ENCODE measurements at regions not wholly inside any gene's neighbourhood (a gene's known extent, or its start where the extent isn't known, plus 50 kb on each side); places are given as distances from the start of the nearest gene placed in this dataset.

DNA sequence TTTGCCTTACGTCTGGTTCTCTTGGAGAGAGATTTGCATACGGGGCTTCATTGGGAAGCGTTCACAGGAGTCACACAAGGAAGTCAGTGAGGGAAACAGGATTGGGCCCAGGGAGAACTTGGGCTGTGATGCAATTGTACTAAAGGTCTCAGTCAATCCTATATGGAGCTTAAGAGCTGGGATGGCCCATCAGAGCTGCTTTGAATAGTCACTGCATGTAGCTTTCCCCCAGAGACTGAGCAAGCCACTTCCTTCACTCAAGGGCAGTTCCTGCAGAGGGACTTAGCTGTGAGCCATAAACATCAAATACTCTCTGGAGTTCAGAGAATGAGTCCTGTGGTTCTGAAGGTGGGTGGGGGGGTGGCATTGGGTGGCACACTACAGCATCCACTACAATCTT lies 605.4 kb downstream of the MED13L start:
- Histone ChIP-seq H4K20me1 (ENCODE audit: insufficient read depth, low read length) (no peaks in the 10 kb centered on the region), H3K36me3 (replicated peaks in 1 of 2; ENCODE audit: control insufficient read depth in 1 of 2, insufficient read depth in 2 of 2, low read length in 2 of 2) (no peaks in the 10 kb centered on the region), H3K9ac (ENCODE audit: insufficient read depth, low read length, poor library complexity, severe bottlenecking) (no peak overlapping the region), H2AFZ (ENCODE audit: insufficient read depth, low read depth, low read length, poor library complexity, severe bottlenecking) (no peak overlapping the region), H3K79me2 (ENCODE audit: insufficient read depth, low read length) (no peaks in the 10 kb centered on the region), H3K9me3 (replicated peaks in 1 of 2; ENCODE audit: control insufficient read depth in 1 of 2, insufficient read depth in 1 of 2, low read length in 2 of 2) (no peaks in the 10 kb centered on the region), H3K4me3 (replicated peaks in 1 of 3; ENCODE audit: low read depth in 2 of 3, low read length in 3 of 3) (no peak overlapping the region), H3K27ac (ENCODE audit: low read depth in 1 of 2, low read length in 2 of 2) (no peak overlapping the region), H3K4me1 (ENCODE audit: control insufficient read depth in 1 of 2, insufficient read depth in 2 of 2, low read length in 2 of 2) (no peaks in the 10 kb centered on the region), H3K4me2 (replicated peaks; ENCODE audit: extremely low read depth, low read length, poor library complexity, severe bottlenecking) (no peak overlapping the region), H3K27me3 (ENCODE audit: control insufficient read depth in 2 of 2, insufficient read depth in 2 of 2, low read length in 2 of 2) (no peaks in the 10 kb centered on the region)
- intact Hi-C loops (cut with micrococcal nuclease): no loop called here
- H3K36me3 Mint-ChIP-seq: no peaks in the 10 kb centered on the region
- no peak overlapping the region for H3K4me3 Mint-ChIP-seq
- DNase-seq: no peak
- TF ChIP-seq, protein P1, sequence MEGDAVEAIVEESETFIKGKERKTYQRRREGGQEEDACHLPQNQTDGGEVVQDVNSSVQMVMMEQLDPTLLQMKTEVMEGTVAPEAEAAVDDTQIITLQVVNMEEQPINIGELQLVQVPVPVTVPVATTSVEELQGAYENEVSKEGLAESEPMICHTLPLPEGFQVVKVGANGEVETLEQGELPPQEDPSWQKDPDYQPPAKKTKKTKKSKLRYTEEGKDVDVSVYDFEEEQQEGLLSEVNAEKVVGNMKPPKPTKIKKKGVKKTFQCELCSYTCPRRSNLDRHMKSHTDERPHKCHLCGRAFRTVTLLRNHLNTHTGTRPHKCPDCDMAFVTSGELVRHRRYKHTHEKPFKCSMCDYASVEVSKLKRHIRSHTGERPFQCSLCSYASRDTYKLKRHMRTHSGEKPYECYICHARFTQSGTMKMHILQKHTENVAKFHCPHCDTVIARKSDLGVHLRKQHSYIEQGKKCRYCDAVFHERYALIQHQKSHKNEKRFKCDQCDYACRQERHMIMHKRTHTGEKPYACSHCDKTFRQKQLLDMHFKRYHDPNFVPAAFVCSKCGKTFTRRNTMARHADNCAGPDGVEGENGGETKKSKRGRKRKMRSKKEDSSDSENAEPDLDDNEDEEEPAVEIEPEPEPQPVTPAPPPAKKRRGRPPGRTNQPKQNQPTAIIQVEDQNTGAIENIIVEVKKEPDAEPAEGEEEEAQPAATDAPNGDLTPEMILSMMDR (IDR thresholded peaks at IDR 0.05): no peak
- WGBS (ENCODE audit: insufficient coverage): 100% methylated on average over 2 of the region's 3 CpGs
- peaks cover 2 to 6% (median 2%) of the 10 kb centered on the region in 3 donors for H3K27me3 Mint-ChIP-seq (ENCODE audit: low read depth in 3 of 3)
- H3K27ac Mint-ChIP-seq: no peak overlapping the region
- H3K4me1 Mint-ChIP-seq: no peaks in the 10 kb centered on the region
- peaks cover 1 to 5% (median 3%) of the 10 kb centered on the region in 7 donors for H3K9me3 Mint-ChIP-seq

- intact Hi-C loops (cut with micrococcal nuclease): no loop called here
- H3K27ac Mint-ChIP-seq: no peak overlapping the region
- Histone ChIP-seq H4K20me1 (ENCODE audit: insufficient read depth, low read length) (no peaks in the 10 kb centered on the region), H3K36me3 (replicated peaks in 1 of 2; ENCODE audit: control insufficient read depth in 1 of 2, insufficient read depth in 2 of 2, low read length in 2 of 2) (no peaks in the 10 kb centered on the region), H3K4me1 (ENCODE audit: control insufficient read depth in 1 of 2, insufficient read depth in 2 of 2, low read length in 2 of 2) (no peaks in the 10 kb centered on the region), H3K27me3 (ENCODE audit: control insufficient read depth in 2 of 2, insufficient read depth in 2 of 2, low read length in 2 of 2) (no peaks in the 10 kb centered on the region), H3K9ac (ENCODE audit: insufficient read depth, low read length, poor library complexity, severe bottlenecking) (no peak overlapping the region), H3K79me2 (ENCODE audit: insufficient read depth, low read length) (no peaks in the 10 kb centered on the region), H3K4me3 (replicated peaks in 1 of 3; ENCODE audit: low read depth in 2 of 3, low read length in 3 of 3) (no peak overlapping the region), H3K4me2 (replicated peaks; ENCODE audit: extremely low read depth, low read length, poor library complexity, severe bottlenecking) (no peak overlapping the region), H3K27ac (ENCODE audit: low read depth in 1 of 2, low read length in 2 of 2) (no peak overlapping the region), H3K9me3 (replicated peaks in 1 of 2; ENCODE audit: control insufficient read depth in 1 of 2, insufficient read depth in 1 of 2, low read length in 2 of 2) (no peaks in the 10 kb centered on the region), H2AFZ (ENCODE audit: insufficient read depth, low read depth, low read length, poor library complexity, severe bottlenecking) (no peak overlapping the region)
- no peak overlapping the region for H3K4me3 Mint-ChIP-seq
- no peak for DNase-seq
- H3K9me3 Mint-ChIP-seq: peaks cover 0 to 5% (median 3%) of the 10 kb centered on the region in 7 donors
- no peaks in the 10 kb centered on the region for H3K4me1 Mint-ChIP-seq
- no peaks in the 10 kb centered on the region for H3K36me3 Mint-ChIP-seq
- WGBS (ENCODE audit: insufficient coverage): no CpG with 5 or more reads among the region's 5 CpGs
- H3K27me3 Mint-ChIP-seq (ENCODE audit: low read depth in 3 of 3): peaks cover 2 to 6% (median 2%) of the 10 kb centered on the region in 3 donors
- TF ChIP-seq, protein P1 (IDR thresholded peaks at IDR 0.05): no peak
Measured at GRCh38 chr12:115670869-115671268, 606.6 kb downstream of the MED13L start.
